Panc1 (cell line): ENCODE measurements at regions not wholly inside any gene's neighbourhood (a gene's known extent, or its start where the extent isn't known, plus 50 kb on each side); places are given as distances from the start of the nearest gene placed in this dataset.

ENCODE experiments used
- ATAC-seq: fragments of 200-7000 bp; cut with Tn5 transposase; 2 replicates; pipeline ENCODE4 v1.9.1; 2020; ENCODE audit warnings: mild to moderate bottlenecking, moderate library complexity
- BruUV-seq: library from RNA; stranded (reverse); fragments of 400-500 nt; replicated peaks from 2 replicates; lab custom pipeline; 2021; lab: Mats Ljungman, UMichigan
- CTCF ChIA-PET: fragments of 300-600 bp; sonication (Branson Sonifier 250); formaldehyde crosslinking; loops from one replicate; lab custom pipeline; 2022; ENCODE audit warnings: antibody characterized with exemption; lab: Charles Lee
- POLR2A ChIA-PET: fragments of 300-600 bp; sonication (Branson Sonifier 250); formaldehyde crosslinking; loops from one replicate; lab custom pipeline; 2022; ENCODE audit warnings: antibody characterized with exemption; lab: Charles Lee
- DNase-seq: peaks from one replicate; pipeline ENCODE4 v3.0.0-alpha.2; 2010; ENCODE audit warnings: low read depth, low spot score
- H3K27ac ChIP-seq: 2 replicates; pipeline ENCODE4 v1.5.1; 2011; ENCODE audit warnings: mild to moderate bottlenecking, low read length, inconsistent platforms
- H3K27me3 ChIP-seq: fragments of 200-500 bp; sonication (Bioruptor generic); 2 replicates; pipeline ENCODE4 v1.6.0; 2014; ENCODE audit warnings: low read length, inconsistent platforms; ENCODE audit not compliant: control insufficient read depth, insufficient read depth
- H3K36me3 ChIP-seq: fragments of 200-500 bp; sonication (Bioruptor generic); 2 replicates; pipeline ENCODE4 v1.5.1; 2014; ENCODE audit warnings: inconsistent platforms, mild to moderate bottlenecking, low read length, moderate library complexity; ENCODE audit not compliant: control insufficient read depth, insufficient read depth
- H3K4me1 ChIP-seq: 2 replicates; pipeline ENCODE4 v1.5.1; 2011; ENCODE audit warnings: inconsistent platforms, mild to moderate bottlenecking, low read length, moderate library complexity; ENCODE audit not compliant: control insufficient read depth, insufficient read depth
- H3K4me3 ChIP-seq, 2 experiments: 2 replicates each; pipeline ENCODE4 v1.5.1; 2011 to 2012; ENCODE audit warnings: low read depth in 2 of 2, low read length in 2 of 2, mild to moderate bottlenecking in 2 of 2, inconsistent platforms in 1 of 2, moderate library complexity in 1 of 2
- H3K9me3 ChIP-seq: fragments of 200-500 bp; sonication (Bioruptor generic); 2 replicates; pipeline ENCODE4 v1.5.1; 2014; ENCODE audit warnings: low read depth, mild to moderate bottlenecking, inconsistent platforms, low read length, moderate library complexity; ENCODE audit not compliant: control insufficient read depth, insufficient read depth
- POLR2AphosphoS5 ChIP-seq: IDR thresholded peaks from 2 replicates; pipeline ENCODE4 v1.6.1; 2012; ENCODE audit warnings: mild to moderate bottlenecking, low read depth, low read length, moderate library complexity
- SIN3A ChIP-seq: IDR thresholded peaks from 2 replicates; pipeline ENCODE4 v1.6.1; 2012; ENCODE audit warnings: low read depth, mild to moderate bottlenecking, low read length, moderate library complexity, borderline replicate concordance; ENCODE audit not compliant: insufficient read depth
- TCF7L2 ChIP-seq: IDR thresholded peaks from 2 replicates; pipeline ENCODE4 v1.6.1; 2011; ENCODE audit warnings: mild to moderate bottlenecking, low read depth, low read length, inconsistent platforms
- in situ Hi-C: cut with HindIII; loops from 2 replicates; pipeline ENCODE4 v1.10.0; 2016; ENCODE audit warnings: low sequenced_read_pairs, low pct_unique_long_range_greater_than_20kb
- intact Hi-C: fragments of 100-400 bp; cut with micrococcal nuclease; formaldehyde crosslinking; loops from one replicate; pipeline ENCODE4 v1.10.0; 2022; ENCODE audit not compliant: unreplicated experiment
- TF ChIP-seq, protein P1 (sequence below), 2 experiments: IDR thresholded peaks; 2 replicates each; pipeline ENCODE4 v1.6.1; 2011 to 2012; ENCODE audit warnings: low read depth in 2 of 2, control low read depth in 1 of 2, low read length in 1 of 2, mild to moderate bottlenecking in 1 of 2, moderate library complexity in 1 of 2; ENCODE audit not compliant: insufficient read depth in 1 of 2
- TF ChIP-seq, protein P2 (sequence below): fragments of 450-650 bp; IDR thresholded peaks from 2 replicates; pipeline ENCODE4 v1.5.1; 2017; ENCODE audit warnings: mild to moderate bottlenecking

DNA sequence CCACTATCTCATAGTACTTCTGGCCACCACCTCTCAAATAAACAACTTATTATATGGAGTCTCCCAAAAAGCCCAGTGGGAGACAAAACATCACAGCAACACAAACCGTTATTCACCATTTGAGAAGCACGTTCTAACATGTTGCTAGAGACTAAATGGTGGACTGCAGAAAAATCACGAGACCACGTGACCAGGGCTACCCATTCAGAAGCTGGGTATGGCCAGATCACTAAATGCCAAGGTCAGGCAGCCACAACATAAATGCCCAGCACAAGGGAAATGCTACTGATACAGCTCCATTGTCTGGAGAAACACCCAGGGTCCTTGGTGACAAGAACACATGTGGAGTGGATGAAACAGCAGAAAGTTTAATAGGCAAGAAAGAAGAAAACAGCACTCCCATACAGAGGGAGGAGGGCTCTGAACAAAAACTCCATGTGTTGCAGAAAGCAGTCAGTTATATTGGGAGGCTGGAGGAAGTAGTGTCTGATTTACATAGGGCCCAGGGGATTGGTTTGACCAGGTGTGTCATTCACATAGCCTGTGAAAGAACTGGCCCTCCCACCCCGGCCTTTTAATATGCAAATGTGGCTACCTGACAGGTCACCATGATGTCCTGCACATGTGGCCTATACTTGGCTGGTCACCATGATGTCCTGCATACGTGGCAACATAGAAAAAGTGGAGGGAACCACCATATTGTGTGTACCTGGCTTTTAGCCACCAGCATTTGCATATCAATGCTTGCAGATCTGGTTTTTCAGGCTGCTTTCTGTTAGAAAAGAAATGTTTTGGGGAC lies 97.2 kb downstream of the TRIM36 start:
- DNase-seq (no peak), ATAC-seq (no peak)
- H3K4me3 ChIP-seq = no peak overlapping the region
- no peaks in the 10 kb centered on the region for H3K4me1 ChIP-seq
- no peaks in the 10 kb centered on the region for H3K27me3 ChIP-seq
- intact Hi-C loops (no loop called here), in situ Hi-C loops (no loop called here)
- BruUV-seq = no TSS peak
- no peaks in the 10 kb centered on the region for H3K36me3 ChIP-seq
- H3K27ac ChIP-seq = no peak overlapping the region
- ChIA-PET POLR2A (no interaction called here), CTCF (no interaction called here)
- TF ChIP-seq, protein P1, sequence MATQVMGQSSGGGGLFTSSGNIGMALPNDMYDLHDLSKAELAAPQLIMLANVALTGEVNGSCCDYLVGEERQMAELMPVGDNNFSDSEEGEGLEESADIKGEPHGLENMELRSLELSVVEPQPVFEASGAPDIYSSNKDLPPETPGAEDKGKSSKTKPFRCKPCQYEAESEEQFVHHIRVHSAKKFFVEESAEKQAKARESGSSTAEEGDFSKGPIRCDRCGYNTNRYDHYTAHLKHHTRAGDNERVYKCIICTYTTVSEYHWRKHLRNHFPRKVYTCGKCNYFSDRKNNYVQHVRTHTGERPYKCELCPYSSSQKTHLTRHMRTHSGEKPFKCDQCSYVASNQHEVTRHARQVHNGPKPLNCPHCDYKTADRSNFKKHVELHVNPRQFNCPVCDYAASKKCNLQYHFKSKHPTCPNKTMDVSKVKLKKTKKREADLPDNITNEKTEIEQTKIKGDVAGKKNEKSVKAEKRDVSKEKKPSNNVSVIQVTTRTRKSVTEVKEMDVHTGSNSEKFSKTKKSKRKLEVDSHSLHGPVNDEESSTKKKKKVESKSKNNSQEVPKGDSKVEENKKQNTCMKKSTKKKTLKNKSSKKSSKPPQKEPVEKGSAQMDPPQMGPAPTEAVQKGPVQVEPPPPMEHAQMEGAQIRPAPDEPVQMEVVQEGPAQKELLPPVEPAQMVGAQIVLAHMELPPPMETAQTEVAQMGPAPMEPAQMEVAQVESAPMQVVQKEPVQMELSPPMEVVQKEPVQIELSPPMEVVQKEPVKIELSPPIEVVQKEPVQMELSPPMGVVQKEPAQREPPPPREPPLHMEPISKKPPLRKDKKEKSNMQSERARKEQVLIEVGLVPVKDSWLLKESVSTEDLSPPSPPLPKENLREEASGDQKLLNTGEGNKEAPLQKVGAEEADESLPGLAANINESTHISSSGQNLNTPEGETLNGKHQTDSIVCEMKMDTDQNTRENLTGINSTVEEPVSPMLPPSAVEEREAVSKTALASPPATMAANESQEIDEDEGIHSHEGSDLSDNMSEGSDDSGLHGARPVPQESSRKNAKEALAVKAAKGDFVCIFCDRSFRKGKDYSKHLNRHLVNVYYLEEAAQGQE (IDR thresholded peaks at IDR 0.05; ENCODE audit: insufficient read depth in 1 of 2, low read depth in 2 of 2, low read length in 1 of 2) = no peak
- no peak for TF ChIP-seq SIN3A
- TF ChIP-seq POLR2AphosphoS5 = no peak
- TF ChIP-seq, protein P2, sequence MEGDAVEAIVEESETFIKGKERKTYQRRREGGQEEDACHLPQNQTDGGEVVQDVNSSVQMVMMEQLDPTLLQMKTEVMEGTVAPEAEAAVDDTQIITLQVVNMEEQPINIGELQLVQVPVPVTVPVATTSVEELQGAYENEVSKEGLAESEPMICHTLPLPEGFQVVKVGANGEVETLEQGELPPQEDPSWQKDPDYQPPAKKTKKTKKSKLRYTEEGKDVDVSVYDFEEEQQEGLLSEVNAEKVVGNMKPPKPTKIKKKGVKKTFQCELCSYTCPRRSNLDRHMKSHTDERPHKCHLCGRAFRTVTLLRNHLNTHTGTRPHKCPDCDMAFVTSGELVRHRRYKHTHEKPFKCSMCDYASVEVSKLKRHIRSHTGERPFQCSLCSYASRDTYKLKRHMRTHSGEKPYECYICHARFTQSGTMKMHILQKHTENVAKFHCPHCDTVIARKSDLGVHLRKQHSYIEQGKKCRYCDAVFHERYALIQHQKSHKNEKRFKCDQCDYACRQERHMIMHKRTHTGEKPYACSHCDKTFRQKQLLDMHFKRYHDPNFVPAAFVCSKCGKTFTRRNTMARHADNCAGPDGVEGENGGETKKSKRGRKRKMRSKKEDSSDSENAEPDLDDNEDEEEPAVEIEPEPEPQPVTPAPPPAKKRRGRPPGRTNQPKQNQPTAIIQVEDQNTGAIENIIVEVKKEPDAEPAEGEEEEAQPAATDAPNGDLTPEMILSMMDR = no peak
- TF ChIP-seq TCF7L2 = no peak
- H3K9me3 ChIP-seq = no peaks in the 10 kb centered on the region

DNA sequence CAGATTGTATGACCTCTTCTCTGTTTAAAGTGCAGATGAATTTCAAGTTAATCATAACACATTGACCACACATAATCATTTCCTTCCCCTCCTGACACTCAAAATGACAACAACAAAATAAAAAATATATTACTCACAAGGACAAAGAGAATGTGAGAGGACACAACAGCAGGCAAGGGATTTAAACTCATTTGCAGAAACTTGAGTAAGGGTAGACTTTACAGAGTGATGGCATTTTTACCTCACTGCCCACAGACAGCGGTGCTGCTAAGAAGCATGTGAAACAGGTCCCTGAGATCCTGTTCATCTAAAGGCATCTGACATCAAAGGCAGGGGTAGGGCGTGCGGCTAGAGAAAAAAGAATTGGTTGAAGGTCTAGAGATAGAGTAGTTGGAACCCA lies 99.0 kb downstream of the TRIM36 start:
- no peak overlapping the region for H3K27ac ChIP-seq
- TF ChIP-seq, protein P1 (IDR thresholded peaks at IDR 0.05; ENCODE audit: insufficient read depth in 1 of 2, low read depth in 2 of 2, low read length in 1 of 2) = no peak
- TF ChIP-seq SIN3A = no peak
- TF ChIP-seq, protein P2 = no peak
- no peak for TF ChIP-seq POLR2AphosphoS5
- no peak for TF ChIP-seq TCF7L2
- in situ Hi-C loops = no loop called here
- no TSS peak for BruUV-seq
- no peaks in the 10 kb centered on the region for H3K9me3 ChIP-seq
- no peaks in the 10 kb centered on the region for H3K27me3 ChIP-seq
- H3K4me3 ChIP-seq = no peak overlapping the region
- CTCF ChIA-PET = no interaction called here
- no peak for ATAC-seq
- intact Hi-C loops = no loop called here
- no peaks in the 10 kb centered on the region for H3K36me3 ChIP-seq
- no peaks in the 10 kb centered on the region for H3K4me1 ChIP-seq
- no peak for DNase-seq
- POLR2A ChIA-PET = no interaction called here
